Calu3 (cell line): ENCODE measurements at regions not wholly inside any gene's neighbourhood (a gene's known extent, or its start where the extent isn't known, plus 50 kb on each side); places are given as distances from the start of the nearest gene placed in this dataset.

Experiments used
- BruUV-seq: library from RNA; stranded (reverse); fragments of 400-500 nt; replicated peaks from 2 replicates; lab custom pipeline; 2021; lab: Mats Ljungman, UMichigan
- CTCF ChIA-PET: fragments of 300-600 bp; sonication (Branson Sonifier 250); formaldehyde crosslinking; loops from one replicate; lab custom pipeline; 2022; ENCODE audit warnings: antibody characterized with exemption; lab: Charles Lee
- DNase-seq: peaks from one replicate; pipeline ENCODE4 v3.0.0; 2022
- H3K27ac Mint-ChIP-seq: one replicate; pipeline ENCODE4 v1.8.0; 2022; ENCODE audit warnings: mixed read lengths; ENCODE audit not compliant: unreplicated experiment
- H3K27me3 Mint-ChIP-seq: one replicate; pipeline ENCODE4 v1.8.0; 2022; ENCODE audit warnings: mixed read lengths; ENCODE audit not compliant: unreplicated experiment
- H3K36me3 Mint-ChIP-seq: one replicate; pipeline ENCODE4 v1.8.0; 2022; ENCODE audit warnings: mild to moderate bottlenecking, moderate library complexity, mixed read lengths; ENCODE audit not compliant: insufficient read depth, unreplicated experiment
- H3K4me1 Mint-ChIP-seq: one replicate; pipeline ENCODE4 v1.8.0; 2022; ENCODE audit warnings: mild to moderate bottlenecking, low read depth, mixed read lengths; ENCODE audit not compliant: unreplicated experiment
- H3K4me3 Mint-ChIP-seq: one replicate; pipeline ENCODE4 v1.8.0; 2022; ENCODE audit warnings: mild to moderate bottlenecking, low read depth, moderate library complexity, mixed read lengths; ENCODE audit not compliant: unreplicated experiment
- H3K9me3 Mint-ChIP-seq: one replicate; pipeline ENCODE4 v1.8.0; 2022; ENCODE audit warnings: low read depth, mixed read lengths; ENCODE audit not compliant: unreplicated experiment
- CTCF ChIP-seq: fragments of 200-600 bp; IDR thresholded peaks from one replicate; pipeline ENCODE4 v1.8.0; 2022; ENCODE audit warnings: antibody characterized with exemption; ENCODE audit not compliant: unreplicated experiment
- intact Hi-C: fragments of 100-400 bp; cut with micrococcal nuclease; formaldehyde crosslinking; loops from one replicate; pipeline ENCODE4 v1.10.0; 2022; ENCODE audit not compliant: unreplicated experiment

GRCh38 chr11:81897639-81898038, 836.0 kb downstream of the FAM181B start:
- no peaks in the 10 kb centered on the region for H3K27me3 Mint-ChIP-seq
- no TSS peak for BruUV-seq
- H3K4me1 Mint-ChIP-seq = no peaks in the 10 kb centered on the region

DNA sequence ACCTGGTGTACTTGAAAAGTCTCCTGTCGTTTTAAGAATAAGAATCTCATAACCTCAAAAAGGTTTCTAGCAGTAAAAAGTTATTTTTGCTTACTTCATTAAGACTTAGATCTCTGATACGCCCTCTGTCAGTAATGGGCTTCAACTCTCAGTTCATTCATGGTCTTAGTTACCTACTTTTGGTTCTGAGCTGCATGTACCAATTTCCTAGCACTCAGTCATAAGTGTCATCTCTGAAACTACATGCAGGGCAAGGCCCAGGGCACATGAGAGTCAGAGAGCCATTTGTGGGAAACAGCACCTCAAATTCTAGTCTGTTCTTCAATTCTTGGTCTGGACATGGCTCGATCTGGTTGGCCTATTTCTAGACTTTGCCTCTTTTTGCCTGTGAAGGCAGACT, 838.4 kb downstream of the FAM181B start:
- BruUV-seq = no TSS peak
- Mint-ChIP-seq H3K27ac (no peak overlapping the region), H3K4me3 (no peak overlapping the region), H3K36me3 (no peaks in the 10 kb centered on the region), H3K4me1 (no peaks in the 10 kb centered on the region), H3K9me3 (peaks cover 17% of the 10 kb centered on the region), H3K27me3 (no peaks in the 10 kb centered on the region)
- TF ChIP-seq CTCF = no peak
- CTCF ChIA-PET = no interaction called here
- intact Hi-C loops = no loop called here
- no peak for DNase-seq

More at GRCh38 chr11:81897639-81898038, 836.0 kb downstream of the FAM181B start:
- DNase-seq = no peak
- Mint-ChIP-seq H3K4me3 (no peak overlapping the region), H3K36me3 (no peaks in the 10 kb centered on the region), H3K27ac (no peak overlapping the region), H3K9me3 (peaks cover 17% of the 10 kb centered on the region)
- TF ChIP-seq CTCF = no peak
- intact Hi-C loops = no loop called here
- CTCF ChIA-PET = no interaction called here

DNA sequence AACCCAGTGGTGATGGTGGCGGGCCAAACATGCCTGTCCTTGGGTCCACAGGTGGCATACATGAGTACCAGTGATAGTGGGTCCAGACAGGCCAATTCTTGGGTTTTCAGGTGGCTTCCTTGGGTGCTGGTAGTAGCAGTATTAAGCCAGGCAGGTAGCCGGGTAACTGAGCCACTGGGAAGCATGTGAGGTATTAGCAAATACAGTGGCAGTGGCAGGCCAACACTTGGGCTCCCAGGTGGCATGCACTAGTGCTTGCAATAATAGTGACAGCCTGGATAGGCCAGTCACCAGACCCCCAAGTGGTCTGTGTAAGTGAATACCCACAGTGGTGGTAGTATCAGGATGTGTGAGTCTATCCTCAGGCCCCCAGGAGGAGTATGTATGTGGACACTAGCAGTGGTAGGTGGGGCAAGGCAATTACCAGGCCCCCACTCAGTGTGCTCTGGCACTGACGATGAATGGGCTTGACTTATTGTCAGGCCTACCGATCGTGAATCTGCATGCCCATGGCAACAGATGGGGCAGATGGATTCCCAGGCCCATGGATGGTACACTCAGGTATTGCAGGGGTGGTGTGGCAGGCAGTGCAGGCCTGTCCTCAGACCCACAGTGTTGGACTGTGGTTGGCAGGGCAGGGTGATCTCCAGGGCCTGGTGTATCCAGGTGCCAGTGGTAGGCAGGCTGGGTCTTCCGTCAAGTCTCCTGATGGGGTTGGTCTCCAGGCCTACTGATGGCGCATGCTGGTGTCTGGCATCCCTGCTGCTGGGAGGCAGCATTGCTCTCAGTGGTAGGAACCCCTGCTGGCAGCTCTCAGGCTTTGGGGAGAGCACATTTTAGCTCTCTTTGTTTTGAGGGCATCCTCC, 840.7 kb downstream of the FAM181B start:
- no peaks in the 10 kb centered on the region for H3K27me3 Mint-ChIP-seq
- no peak for TF ChIP-seq CTCF

DNA sequence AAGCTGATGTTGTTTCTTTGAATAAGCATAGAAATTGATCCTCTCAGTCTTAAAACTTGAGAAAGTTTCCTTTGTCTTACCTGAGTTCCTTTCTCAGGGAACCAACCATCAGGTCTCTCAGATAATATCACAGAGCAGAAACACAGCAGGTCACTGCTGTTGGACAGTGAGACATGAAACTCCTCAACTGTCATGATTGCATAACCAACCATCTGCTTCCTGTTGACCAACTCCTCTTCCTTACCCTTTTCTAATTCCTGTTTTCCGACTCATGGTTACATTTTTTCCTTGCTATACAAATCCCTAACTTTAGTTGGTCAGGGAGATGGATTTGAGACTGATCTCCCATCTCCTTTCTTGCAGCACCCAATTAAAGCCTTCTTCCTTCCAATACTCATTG, 845.3 kb downstream of the FAM181B start:
- Mint-ChIP-seq H3K4me3 (no peak overlapping the region), H3K4me1 (no peaks in the 10 kb centered on the region), H3K27ac (no peak overlapping the region), H3K9me3 (peaks cover 10% of the 10 kb centered on the region), H3K36me3 (no peaks in the 10 kb centered on the region), H3K27me3 (no peaks in the 10 kb centered on the region)
- BruUV-seq = no TSS peak
- no peak for DNase-seq
- intact Hi-C loops = no loop called here
- no peak for TF ChIP-seq CTCF
- CTCF ChIA-PET = no interaction called here

More for the DNA sequence above, 840.7 kb downstream of the FAM181B start:
- no peak overlapping the region for H3K27ac Mint-ChIP-seq
- no TSS peak for BruUV-seq
- DNase-seq = no peak
- no peak overlapping the region for H3K4me3 Mint-ChIP-seq
- intact Hi-C loops = no loop called here
- H3K9me3 Mint-ChIP-seq = peaks cover 16% of the 10 kb centered on the region
- no peaks in the 10 kb centered on the region for H3K4me1 Mint-ChIP-seq
- H3K36me3 Mint-ChIP-seq = no peaks in the 10 kb centered on the region
- CTCF ChIA-PET = no interaction called here
